Epithelial cell of esophagus (primary cell): ENCODE measurements at regions not wholly inside any gene's neighbourhood (a gene's known extent, or its start where the extent isn't known, plus 50 kb on each side); places are given as distances from the start of the nearest gene placed in this dataset.

Experiments
- DNase-seq: peaks from one replicate; pipeline ENCODE4 v3.0.0; 2010; ENCODE audit warnings: low read depth
- H3K4me3 ChIP-seq: 2 replicates; pipeline ENCODE4 v1.5.1; 2011; ENCODE audit warnings: mild to moderate bottlenecking, low read length, control low read depth
- TF ChIP-seq, protein P1 (sequence below): IDR thresholded peaks from 2 replicates; pipeline ENCODE4 v1.5.1; 2011; ENCODE audit warnings: low read depth, mild to moderate bottlenecking, low read length, control low read depth, inconsistent platforms; ENCODE audit not compliant: insufficient read depth; ENCODE audit errors: missing control alignments

DNA sequence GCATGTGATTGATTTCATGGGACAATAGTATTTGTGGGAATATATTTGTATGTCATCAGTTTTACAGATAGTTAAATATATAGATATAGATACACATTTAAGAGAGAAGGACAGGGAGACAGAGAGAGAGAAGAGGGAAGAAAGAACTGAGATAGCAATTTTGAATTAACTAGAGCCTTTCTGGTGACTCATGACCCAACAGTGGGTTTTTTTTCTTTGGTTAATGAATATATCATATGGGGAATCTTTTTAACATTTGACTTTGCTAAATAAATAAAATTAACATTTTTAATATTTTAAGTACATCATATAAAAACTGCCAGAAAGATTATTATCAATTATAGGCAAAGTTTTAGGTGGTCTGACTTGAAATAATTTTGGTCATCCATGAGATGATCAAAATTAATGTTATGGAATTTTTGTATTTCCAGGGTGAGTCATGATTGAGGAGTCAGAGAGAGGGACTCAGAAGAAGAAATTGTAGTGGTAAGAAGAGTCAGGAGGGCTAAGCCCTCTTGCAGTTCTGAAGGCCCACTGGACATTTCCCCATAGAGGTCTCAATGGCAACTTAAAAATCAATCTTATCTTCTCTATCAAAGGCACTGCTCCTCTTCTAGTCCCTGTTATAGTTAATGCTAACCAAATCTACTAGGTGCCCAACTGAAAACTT lies 508.1 kb upstream of the MAP3K7 start:
- TF ChIP-seq, protein P1, sequence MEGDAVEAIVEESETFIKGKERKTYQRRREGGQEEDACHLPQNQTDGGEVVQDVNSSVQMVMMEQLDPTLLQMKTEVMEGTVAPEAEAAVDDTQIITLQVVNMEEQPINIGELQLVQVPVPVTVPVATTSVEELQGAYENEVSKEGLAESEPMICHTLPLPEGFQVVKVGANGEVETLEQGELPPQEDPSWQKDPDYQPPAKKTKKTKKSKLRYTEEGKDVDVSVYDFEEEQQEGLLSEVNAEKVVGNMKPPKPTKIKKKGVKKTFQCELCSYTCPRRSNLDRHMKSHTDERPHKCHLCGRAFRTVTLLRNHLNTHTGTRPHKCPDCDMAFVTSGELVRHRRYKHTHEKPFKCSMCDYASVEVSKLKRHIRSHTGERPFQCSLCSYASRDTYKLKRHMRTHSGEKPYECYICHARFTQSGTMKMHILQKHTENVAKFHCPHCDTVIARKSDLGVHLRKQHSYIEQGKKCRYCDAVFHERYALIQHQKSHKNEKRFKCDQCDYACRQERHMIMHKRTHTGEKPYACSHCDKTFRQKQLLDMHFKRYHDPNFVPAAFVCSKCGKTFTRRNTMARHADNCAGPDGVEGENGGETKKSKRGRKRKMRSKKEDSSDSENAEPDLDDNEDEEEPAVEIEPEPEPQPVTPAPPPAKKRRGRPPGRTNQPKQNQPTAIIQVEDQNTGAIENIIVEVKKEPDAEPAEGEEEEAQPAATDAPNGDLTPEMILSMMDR, result no peak
- H3K4me3 ChIP-seq, result no peak overlapping the region
- no peak for DNase-seq

DNA sequence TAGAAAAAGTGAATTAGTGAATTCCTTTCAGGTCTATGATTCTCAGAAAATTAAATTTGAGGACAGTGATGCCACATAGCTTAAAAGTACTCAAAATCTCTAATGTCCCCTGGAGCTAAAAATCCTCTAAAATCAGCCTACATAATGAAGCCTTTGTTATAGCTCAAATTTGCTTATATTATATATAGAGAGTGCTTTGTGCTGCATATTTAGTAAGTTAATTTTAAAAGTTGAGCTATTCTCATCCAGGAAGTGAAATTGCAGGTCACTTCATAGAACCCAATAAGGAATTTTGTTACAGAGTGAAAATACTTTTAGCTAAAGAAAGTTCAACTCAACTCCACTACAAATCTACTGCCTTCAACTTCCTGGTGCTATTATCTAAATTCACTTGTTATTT lies 507.5 kb upstream of the MAP3K7 start:
- H3K4me3 ChIP-seq, result no peak overlapping the region
- TF ChIP-seq, protein P1, result no peak
- no peak for DNase-seq

DNA sequence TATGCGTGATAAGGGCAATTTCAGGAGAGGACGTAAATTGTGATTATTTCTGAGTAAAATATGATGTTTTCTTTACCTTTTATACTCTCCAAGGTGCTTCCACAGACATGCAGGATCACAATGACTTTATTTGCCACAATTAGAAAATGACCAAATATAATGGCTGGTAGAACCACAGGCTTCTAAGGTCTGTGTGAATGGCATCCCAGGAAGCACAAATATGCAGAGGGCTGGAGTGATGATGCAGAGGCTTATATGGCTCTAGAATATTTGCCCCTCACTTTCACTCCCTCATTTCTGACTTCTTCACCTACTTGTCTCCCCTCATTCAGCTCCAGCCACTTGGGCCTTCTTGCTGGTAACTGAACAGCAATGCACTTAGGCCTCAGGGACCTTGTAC lies 502.1 kb upstream of the MAP3K7 start:
- no peak for DNase-seq
- TF ChIP-seq, protein P1, result no peak

DNA sequence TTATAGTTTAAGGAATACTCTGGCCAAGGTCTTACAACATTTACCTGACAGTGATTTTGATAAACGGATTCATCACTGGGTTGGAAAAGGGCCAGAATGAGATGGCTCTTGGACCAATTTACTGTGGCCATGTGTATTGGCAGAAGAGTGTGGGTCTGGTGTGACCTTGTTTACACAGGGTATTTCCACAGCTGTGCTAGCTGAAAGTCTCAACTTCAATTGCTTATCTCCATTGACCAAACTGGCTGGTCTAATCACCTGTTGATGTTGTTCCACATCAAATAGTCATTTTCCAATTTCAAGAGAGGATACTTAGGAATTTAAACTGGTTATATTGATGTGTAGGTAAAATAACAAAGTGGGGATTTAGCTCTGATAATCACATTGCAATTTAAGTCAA lies 501.6 kb upstream of the MAP3K7 start:
- no peak for DNase-seq
- H3K4me3 ChIP-seq, result no peak overlapping the region
- TF ChIP-seq, protein P1, result no peak

More for the DNA sequence above, 502.1 kb upstream of the MAP3K7 start:
- H3K4me3 ChIP-seq, result no peak overlapping the region

DNA sequence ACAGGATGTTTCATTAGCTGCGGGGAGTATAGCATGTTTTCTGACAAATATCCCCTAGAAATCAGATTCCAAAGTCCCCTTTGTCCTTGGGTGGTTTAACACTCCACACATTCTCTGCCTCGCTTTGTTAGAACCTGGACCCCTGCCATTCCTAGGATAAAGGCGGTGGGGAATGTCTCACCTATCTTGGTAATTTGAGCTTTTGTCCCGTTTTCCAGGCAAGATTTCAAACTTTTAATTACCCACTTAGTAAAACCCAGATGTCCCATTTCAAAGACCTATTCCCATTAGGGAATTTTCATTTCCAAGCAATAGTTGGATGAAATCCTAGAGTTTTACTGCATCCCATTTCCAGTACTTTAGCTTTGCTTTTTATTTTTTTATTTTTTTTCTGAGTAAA lies 501.0 kb upstream of the MAP3K7 start:
- no peak for DNase-seq
- TF ChIP-seq, protein P1, result no peak
- H3K4me3 ChIP-seq, result no peak overlapping the region

DNA sequence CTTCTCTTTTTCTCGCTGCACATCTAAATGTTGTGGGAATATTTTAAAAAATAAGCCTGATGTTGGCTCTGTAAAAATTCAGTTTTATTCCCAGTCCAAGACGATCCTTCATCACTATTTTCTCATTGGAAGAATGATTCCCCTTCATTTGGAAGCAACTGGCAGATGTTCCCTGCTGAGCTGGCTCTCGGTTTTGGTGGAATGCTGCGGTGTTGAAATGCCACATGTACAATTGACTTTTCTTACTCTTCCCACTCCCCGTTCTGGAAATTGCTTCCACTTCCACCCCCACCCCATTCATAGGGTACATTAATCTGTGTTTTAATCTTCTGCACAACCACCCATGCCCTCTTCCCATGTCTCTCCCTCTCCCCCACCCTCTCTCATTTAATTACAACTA lies 496.3 kb upstream of the MAP3K7 start:
- no peak overlapping the region for H3K4me3 ChIP-seq
- no peak for DNase-seq
- TF ChIP-seq, protein P1, result no peak

DNA sequence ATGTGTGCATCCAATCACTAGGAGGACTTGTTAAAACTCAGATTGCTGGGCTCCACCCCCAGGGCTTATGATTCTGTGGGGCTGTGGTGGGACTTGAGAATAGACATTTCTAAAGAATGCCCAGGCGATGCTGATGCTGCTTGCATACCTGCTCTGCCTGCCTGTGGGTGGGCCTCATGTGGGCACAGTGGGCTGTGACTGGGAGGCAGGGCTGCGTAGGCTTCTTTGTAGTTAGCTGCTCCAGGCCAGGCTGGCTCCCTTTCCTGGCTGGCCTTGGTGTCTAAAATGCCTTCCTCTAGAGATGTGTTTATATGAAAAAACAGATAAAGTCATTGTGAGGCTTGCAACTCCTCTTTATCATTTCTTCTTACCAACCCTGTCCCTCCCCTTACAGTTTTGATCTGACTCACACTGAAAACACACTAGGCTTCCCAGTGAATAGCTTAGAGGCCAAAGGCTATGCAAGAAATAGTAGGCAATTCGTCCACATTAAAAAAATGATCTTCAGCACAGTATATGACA lies 495.5 kb upstream of the MAP3K7 start:
- H3K4me3 ChIP-seq, result no peak overlapping the region
- DNase-seq, result peak; percentile 6
- TF ChIP-seq, protein P1, result no peak
